ENCODE measurements at regions not wholly inside any gene's neighbourhood (a gene's known extent, or its start where the extent isn't known, plus 50 kb on each side); places are given as distances from the start of the nearest gene placed in this dataset.
"Not testable (repeated sequence)": the region's sequence is repeated elsewhere in the genome, so short reads cannot be mapped to it uniquely, and the experiment has no call there.

GRCh38 chr5:163724305-163724704 lies 218.9 kb downstream of the MAT2B start:
- H3K27me3 ChIP-seq (ENCODE audit: control insufficient read depth, insufficient read depth, low read length) = no peaks in the 10 kb centered on the region
- no peak overlapping the region for H3K9ac ChIP-seq (ENCODE audit: low read length)
- H3K9me3 ChIP-seq (ENCODE audit: control insufficient read depth, low read length) = no peaks in the 10 kb centered on the region
- H3K4me3 ChIP-seq (ENCODE audit: low read length) = no peak overlapping the region
- H3K4me1 ChIP-seq (ENCODE audit: control insufficient read depth, insufficient read depth, low read length) = no peaks in the 10 kb centered on the region
- no peaks in the 10 kb centered on the region for H3K36me3 ChIP-seq (ENCODE audit: control insufficient read depth, insufficient read depth, low read length)

DNA sequence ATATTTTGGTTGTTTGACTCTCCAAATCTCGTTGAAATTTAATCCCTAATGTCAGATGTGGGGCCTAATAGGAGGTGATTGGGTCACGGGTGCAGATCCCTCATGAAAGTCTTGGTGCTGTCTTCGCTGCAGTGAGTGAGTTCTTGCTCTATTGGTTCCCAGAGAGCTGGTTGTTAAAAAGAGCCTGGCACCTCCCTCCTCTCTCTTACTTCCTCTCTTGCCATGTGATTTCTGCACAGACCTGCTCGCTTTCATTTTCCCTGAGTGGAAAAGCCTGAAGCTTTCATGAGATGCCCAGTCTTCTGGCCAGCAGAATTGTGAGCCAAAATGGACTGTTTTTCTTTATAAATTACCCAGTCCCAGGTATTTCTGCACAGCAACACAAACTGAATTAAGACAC lies 221.6 kb downstream of the MAT2B start:
- H3K4me1 ChIP-seq (ENCODE audit: control insufficient read depth, insufficient read depth, low read length) = no peaks in the 10 kb centered on the region

DNA sequence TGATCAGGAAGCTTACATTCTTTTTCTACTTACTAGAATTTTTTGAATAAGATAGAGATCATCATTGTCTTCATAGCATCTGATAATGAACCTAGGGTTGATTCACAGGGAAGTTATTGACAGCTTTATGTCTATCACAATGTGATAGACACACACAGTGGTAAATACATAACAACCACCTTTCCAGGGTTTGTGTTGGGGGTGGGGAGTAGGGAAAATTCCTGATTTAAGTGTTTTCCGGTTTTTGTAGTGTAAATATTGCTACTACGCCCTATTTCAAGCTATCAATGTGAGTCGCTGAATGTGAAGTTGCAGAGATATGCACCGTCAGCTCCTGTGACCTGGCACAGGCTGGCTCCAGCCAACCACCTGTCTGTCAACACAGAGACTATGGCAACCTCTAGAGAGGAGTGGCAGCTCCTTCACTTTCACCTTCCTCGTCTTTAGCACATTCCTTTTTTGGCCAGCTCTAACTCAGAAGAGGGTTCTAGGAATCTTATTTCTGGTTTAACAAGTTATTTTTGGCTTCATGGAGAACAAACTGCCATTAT lies 224.9 kb downstream of the MAT2B start:
- no peaks in the 10 kb centered on the region for H3K27me3 ChIP-seq (ENCODE audit: control insufficient read depth, insufficient read depth, low read length)
- H3K4me1 ChIP-seq (ENCODE audit: control insufficient read depth, insufficient read depth, low read length) = no peaks in the 10 kb centered on the region
- H3K9me3 ChIP-seq (ENCODE audit: control insufficient read depth, low read length) = no peaks in the 10 kb centered on the region
- H3K4me3 ChIP-seq (ENCODE audit: low read length) = no peak overlapping the region
- no peaks in the 10 kb centered on the region for H3K36me3 ChIP-seq (ENCODE audit: control insufficient read depth, insufficient read depth, low read length)
- H3K9ac ChIP-seq (ENCODE audit: low read length) = no peak overlapping the region

More for the DNA sequence above, 221.6 kb downstream of the MAT2B start:
- Histone ChIP-seq H3K36me3 (ENCODE audit: control insufficient read depth, insufficient read depth, low read length) (no peaks in the 10 kb centered on the region), H3K4me3 (ENCODE audit: low read length) (no peak overlapping the region), H3K9me3 (ENCODE audit: control insufficient read depth, low read length) (no peaks in the 10 kb centered on the region), H3K9ac (ENCODE audit: low read length) (no peak overlapping the region), H3K27me3 (ENCODE audit: control insufficient read depth, insufficient read depth, low read length) (no peaks in the 10 kb centered on the region)

DNA sequence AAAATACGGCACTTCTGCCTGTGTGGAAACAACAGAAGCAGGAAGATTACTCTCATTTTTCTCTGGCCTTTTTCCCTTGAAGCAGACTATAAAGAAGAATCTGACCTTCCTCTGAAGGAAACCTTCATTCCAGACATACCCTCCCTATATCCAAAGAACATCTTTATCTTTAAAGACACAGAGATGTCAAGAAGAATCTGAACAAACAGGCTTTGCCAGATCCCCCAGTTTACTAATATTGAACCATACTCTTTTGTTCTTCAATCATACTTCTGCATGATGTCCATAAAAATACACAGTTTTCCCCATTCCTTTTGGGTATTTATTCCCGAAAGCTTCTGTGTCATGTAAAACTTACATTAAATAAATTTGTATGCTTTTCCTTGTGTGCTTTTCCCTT lies 225.8 kb downstream of the MAT2B start:
- H3K36me3 ChIP-seq (ENCODE audit: control insufficient read depth, insufficient read depth, low read length) = no peaks in the 10 kb centered on the region
- no peak overlapping the region for H3K9ac ChIP-seq (ENCODE audit: low read length)
- H3K4me3 ChIP-seq (ENCODE audit: low read length) = no peak overlapping the region
- H3K27me3 ChIP-seq (ENCODE audit: control insufficient read depth, insufficient read depth, low read length) = no peaks in the 10 kb centered on the region
- H3K4me1 ChIP-seq (ENCODE audit: control insufficient read depth, insufficient read depth, low read length) = no peaks in the 10 kb centered on the region
- no peaks in the 10 kb centered on the region for H3K9me3 ChIP-seq (ENCODE audit: control insufficient read depth, low read length)

GRCh38 chr5:163735069-163735468 lies 229.7 kb downstream of the MAT2B start:
- no peaks in the 10 kb centered on the region for H3K4me1 ChIP-seq (ENCODE audit: control insufficient read depth, insufficient read depth, low read length)
- H3K27me3 ChIP-seq (ENCODE audit: control insufficient read depth, insufficient read depth, low read length) = no peaks in the 10 kb centered on the region
- H3K9me3 ChIP-seq (ENCODE audit: control insufficient read depth, low read length) = no peaks in the 10 kb centered on the region
- no peak overlapping the region for H3K4me3 ChIP-seq (ENCODE audit: low read length)
- no peak overlapping the region for H3K9ac ChIP-seq (ENCODE audit: low read length)
- H3K36me3 ChIP-seq (ENCODE audit: control insufficient read depth, insufficient read depth, low read length) = no peaks in the 10 kb centered on the region

DNA sequence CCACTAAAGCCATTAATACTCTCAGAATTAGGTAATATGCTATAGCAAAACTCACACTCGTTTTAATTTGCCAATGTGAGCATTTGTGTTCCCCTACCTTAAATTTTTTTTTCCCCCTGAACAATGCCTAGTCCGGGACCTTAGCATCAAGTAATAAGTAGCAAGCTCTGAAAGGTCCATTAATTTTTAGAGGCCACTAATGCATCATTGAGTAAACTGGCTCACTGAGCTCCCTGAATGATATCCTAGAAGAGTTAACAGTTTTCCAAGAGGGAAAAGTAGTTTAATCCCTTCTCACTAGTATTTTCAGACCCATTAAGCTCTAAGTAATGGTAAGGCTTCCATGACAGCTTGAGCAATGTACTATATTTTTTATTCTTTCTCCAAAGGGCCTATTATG lies 242.2 kb downstream of the MAT2B start:
- Histone ChIP-seq H3K4me3 (ENCODE audit: low read length) (no peak overlapping the region), H3K9me3 (ENCODE audit: control insufficient read depth, low read length) (no peaks in the 10 kb centered on the region), H3K4me1 (ENCODE audit: control insufficient read depth, insufficient read depth, low read length) (no peaks in the 10 kb centered on the region), H3K36me3 (ENCODE audit: control insufficient read depth, insufficient read depth, low read length) (no peaks in the 10 kb centered on the region), H3K27me3 (ENCODE audit: control insufficient read depth, insufficient read depth, low read length) (no peaks in the 10 kb centered on the region), H3K9ac (ENCODE audit: low read length) (no peak overlapping the region)

DNA sequence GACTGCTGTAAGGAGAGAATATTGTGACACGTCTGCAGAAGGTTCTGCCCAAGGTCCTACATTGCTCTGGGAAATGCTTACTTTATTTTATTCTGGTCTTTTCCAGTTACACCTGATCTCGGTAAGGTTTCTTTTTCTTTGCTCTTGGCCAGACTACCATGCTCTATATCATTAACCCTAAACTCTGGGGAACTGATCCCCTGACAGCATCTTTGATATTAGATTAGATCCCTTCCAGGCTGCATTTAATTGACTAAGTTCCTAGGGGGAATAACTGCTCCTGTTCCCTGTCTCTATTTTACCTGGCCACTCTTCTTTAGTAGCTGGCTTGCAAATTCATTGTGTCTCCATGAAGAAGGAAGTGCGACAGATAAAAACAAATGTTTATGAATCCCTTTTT lies 243.5 kb downstream of the MAT2B start:
- Histone ChIP-seq H3K4me3 (ENCODE audit: low read length) (no peak overlapping the region), H3K4me1 (ENCODE audit: control insufficient read depth, insufficient read depth, low read length) (no peaks in the 10 kb centered on the region), H3K9me3 (ENCODE audit: control insufficient read depth, low read length) (no peaks in the 10 kb centered on the region), H3K9ac (ENCODE audit: low read length) (no peak overlapping the region), H3K27me3 (ENCODE audit: control insufficient read depth, insufficient read depth, low read length) (no peaks in the 10 kb centered on the region), H3K36me3 (ENCODE audit: control insufficient read depth, insufficient read depth, low read length) (no peaks in the 10 kb centered on the region)

DNA sequence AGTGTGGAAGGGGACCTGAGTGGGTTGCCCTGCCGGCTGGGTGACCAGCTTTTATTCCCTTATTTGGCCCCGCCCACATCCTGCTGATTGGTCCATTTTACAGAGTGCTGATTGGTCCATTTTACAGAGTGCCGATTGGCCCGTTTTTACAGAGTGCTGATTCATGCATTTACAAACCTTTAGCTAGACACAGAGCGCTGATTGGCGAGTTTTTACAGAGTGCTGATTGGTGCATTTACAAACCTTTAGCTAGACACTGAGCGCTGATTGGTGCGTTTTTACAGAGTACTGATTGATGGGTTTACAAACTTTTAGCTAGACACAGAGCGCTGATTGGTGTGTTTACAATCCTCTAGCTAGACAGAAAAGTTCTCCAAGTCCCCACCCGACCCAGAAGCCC lies 245.0 kb downstream of the MAT2B start:
- H3K9me3 ChIP-seq (ENCODE audit: control insufficient read depth, low read length); H3K36me3 ChIP-seq (ENCODE audit: control insufficient read depth, insufficient read depth, low read length); H3K9ac ChIP-seq (ENCODE audit: low read length); H3K4me1 ChIP-seq (ENCODE audit: control insufficient read depth, insufficient read depth, low read length); H3K4me3 ChIP-seq (ENCODE audit: low read length); H3K27me3 ChIP-seq (ENCODE audit: control insufficient read depth, insufficient read depth, low read length): not testable (repeated sequence)

GRCh38 chr5:163755505-163755904 lies 250.1 kb downstream of the MAT2B start:
- Histone ChIP-seq H3K4me1 (ENCODE audit: control insufficient read depth, insufficient read depth, low read length) (no peaks in the 10 kb centered on the region), H3K9ac (ENCODE audit: low read length) (no peak overlapping the region), H3K9me3 (ENCODE audit: control insufficient read depth, low read length) (no peaks in the 10 kb centered on the region), H3K27me3 (ENCODE audit: control insufficient read depth, insufficient read depth, low read length) (no peaks in the 10 kb centered on the region), H3K4me3 (ENCODE audit: low read length) (no peak overlapping the region), H3K36me3 (ENCODE audit: control insufficient read depth, insufficient read depth, low read length) (no peaks in the 10 kb centered on the region)

- Histone ChIP-seq H3K9ac (ENCODE audit: low read length) (no peak overlapping the region), H3K4me3 (ENCODE audit: low read length) (no peak overlapping the region), H3K36me3 (ENCODE audit: control insufficient read depth, insufficient read depth, low read length) (no peaks in the 10 kb centered on the region), H3K27me3 (ENCODE audit: control insufficient read depth, insufficient read depth, low read length) (no peaks in the 10 kb centered on the region), H3K4me1 (ENCODE audit: control insufficient read depth, insufficient read depth, low read length) (no peaks in the 10 kb centered on the region), H3K9me3 (ENCODE audit: control insufficient read depth, low read length) (no peaks in the 10 kb centered on the region)
These were observed 250.8 kb downstream of the MAT2B start for GRCh38 chr5:163756170-163756569.

GRCh38 chr5:163757344-163757743 lies 251.9 kb downstream of the MAT2B start:
- no peaks in the 10 kb centered on the region for H3K4me1 ChIP-seq (ENCODE audit: control insufficient read depth, insufficient read depth, low read length)

DNA sequence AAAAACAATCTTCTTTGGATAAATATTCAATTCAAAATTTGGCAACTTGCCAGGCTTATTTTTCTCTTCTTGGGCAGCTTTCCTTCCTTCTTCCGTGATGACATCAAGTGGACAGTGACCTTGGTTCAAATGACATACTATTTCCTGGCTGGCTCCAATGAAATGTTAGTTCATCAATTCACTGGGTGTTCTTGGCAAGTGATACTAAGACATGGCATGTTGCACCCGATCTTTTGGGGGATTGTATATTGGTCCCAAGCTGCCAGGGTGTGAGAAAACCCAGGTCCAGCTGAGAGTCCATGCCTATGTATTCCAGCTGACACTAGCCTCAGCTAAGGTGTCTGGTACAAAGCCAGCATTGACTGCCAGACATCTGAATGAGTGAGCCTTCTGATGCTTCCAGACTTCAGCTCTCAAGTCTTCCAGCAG lies 252.9 kb downstream of the MAT2B start:
- H3K27me3 ChIP-seq (ENCODE audit: control insufficient read depth, insufficient read depth, low read length) = no peaks in the 10 kb centered on the region
- H3K4me3 ChIP-seq (ENCODE audit: low read length) = no peak overlapping the region
- H3K36me3 ChIP-seq (ENCODE audit: control insufficient read depth, insufficient read depth, low read length) = no peaks in the 10 kb centered on the region
- no peaks in the 10 kb centered on the region for H3K9me3 ChIP-seq (ENCODE audit: control insufficient read depth, low read length)
- H3K4me1 ChIP-seq (ENCODE audit: control insufficient read depth, insufficient read depth, low read length) = no peaks in the 10 kb centered on the region
- H3K9ac ChIP-seq (ENCODE audit: low read length) = no peak overlapping the region

More at GRCh38 chr5:163757344-163757743, 251.9 kb downstream of the MAT2B start:
- H3K9ac ChIP-seq (ENCODE audit: low read length) = no peak overlapping the region
- H3K4me3 ChIP-seq (ENCODE audit: low read length) = no peak overlapping the region
- H3K27me3 ChIP-seq (ENCODE audit: control insufficient read depth, insufficient read depth, low read length) = no peaks in the 10 kb centered on the region
- H3K9me3 ChIP-seq (ENCODE audit: control insufficient read depth, low read length) = no peaks in the 10 kb centered on the region
- no peaks in the 10 kb centered on the region for H3K36me3 ChIP-seq (ENCODE audit: control insufficient read depth, insufficient read depth, low read length)

All from mucosa of stomach (tissue), 1 donor.